Keratinocyte (primary cell): ENCODE measurements at regions not wholly inside any gene's neighbourhood (a gene's known extent, or its start where the extent isn't known, plus 50 kb on each side); places are given as distances from the start of the nearest gene placed in this dataset.

Experiments
- DNase-seq: peaks from one replicate; pipeline ENCODE4 v3.0.0-alpha.2; 2011; ENCODE audit warnings: low read depth, missing footprints, low spot score
- FAIRE-seq: peaks from 2 replicates; lab custom pipeline; 2011; peaks lifted over from hg19 to GRCh38; lab: Jason Lieb, UNC
- H2AFZ ChIP-seq: 2 replicates; pipeline ENCODE4 v1.6.0; 2012; ENCODE audit warnings: low read length, control low read depth, inconsistent platforms; ENCODE audit not compliant: control insufficient read depth
- H3K27ac ChIP-seq: 2 replicates; pipeline ENCODE4 v1.5.1; 2011; ENCODE audit warnings: low read length; ENCODE audit not compliant: control insufficient read depth, insufficient read depth
- H3K27me3 ChIP-seq: 3 replicates; pipeline ENCODE4 v1.6.0; 2011; ENCODE audit warnings: low read length; ENCODE audit not compliant: control insufficient read depth, insufficient read depth; ENCODE audit errors: extremely low read depth
- H3K36me3 ChIP-seq, 2 experiments: 2 replicates in 1 of 2; 3 replicates in 1 of 2; pipeline ENCODE4 v1.5.1; 2011; ENCODE audit warnings: low read length in 2 of 2, mild to moderate bottlenecking in 1 of 2; ENCODE audit not compliant: control insufficient read depth in 2 of 2, insufficient read depth in 2 of 2; ENCODE audit errors: extremely low read depth in 1 of 2
- H3K4me1 ChIP-seq: 3 replicates; pipeline ENCODE4 v1.5.1; 2011; ENCODE audit warnings: low read length; ENCODE audit not compliant: control insufficient read depth, insufficient read depth; ENCODE audit errors: extremely low read depth
- H3K4me2 ChIP-seq: 3 replicates; pipeline ENCODE4 v1.6.0; 2011; ENCODE audit warnings: low read depth, low read length; ENCODE audit not compliant: control insufficient read depth, insufficient read depth; ENCODE audit errors: extremely low read depth
- H3K4me3 ChIP-seq, 3 experiments: fragments of 200-600 bp in 1 of 3; sonication (generic) in 1 of 3; 2 replicates in 2 of 3; 3 replicates in 1 of 3; pipeline ENCODE4 v1.5.1; 2011 to 2016; ENCODE audit warnings: low read length in 3 of 3, mild to moderate bottlenecking in 3 of 3, control low read depth in 2 of 3, inconsistent platforms in 1 of 3, low read depth in 1 of 3, mixed read lengths in 1 of 3, mixed run types in 1 of 3, moderate library complexity in 1 of 3; ENCODE audit not compliant: control insufficient read depth in 2 of 3, insufficient read depth in 2 of 3; ENCODE audit errors: extremely low read depth in 1 of 3
- H3K79me2 ChIP-seq: 2 replicates; pipeline ENCODE4 v1.6.0; 2012; ENCODE audit warnings: low read length; ENCODE audit not compliant: control insufficient read depth, insufficient read depth
- H3K9ac ChIP-seq: 3 replicates; pipeline ENCODE4 v1.6.0; 2011; ENCODE audit warnings: low read length; ENCODE audit not compliant: control insufficient read depth, insufficient read depth; ENCODE audit errors: extremely low read depth
- H3K9me1 ChIP-seq: 3 replicates; pipeline ENCODE4 v1.6.0; 2011; ENCODE audit warnings: low read length; ENCODE audit not compliant: control insufficient read depth, insufficient read depth; ENCODE audit errors: extremely low read depth
- H3K9me3 ChIP-seq: 2 replicates; pipeline ENCODE4 v1.5.1; 2012; ENCODE audit warnings: low read depth, low read length; ENCODE audit not compliant: control insufficient read depth
- H4K20me1 ChIP-seq: 3 replicates; pipeline ENCODE4 v1.6.0; 2011; ENCODE audit warnings: low read length; ENCODE audit not compliant: control insufficient read depth, insufficient read depth; ENCODE audit errors: extremely low read depth
- EZH2 ChIP-seq: IDR thresholded peaks from one replicate; pipeline ENCODE4 v1.6.1; 2012; ENCODE audit warnings: inconsistent platforms, mild to moderate bottlenecking, low read length, moderate library complexity
- dilution Hi-C: fragments of 300-500 bp; cut with MboI; formaldehyde crosslinking; loops from one replicate; pipeline ENCODE4 v1.7.0; 2020; ENCODE audit warnings: low sequenced_read_pairs; ENCODE audit not compliant: extremely low pct_ligation_motif_present
- TF ChIP-seq, protein P1 (sequence below), 3 experiments: IDR thresholded peaks in 1 of 3; conservative IDR thresholded peaks in 1 of 3; optimal IDR thresholded peaks in 1 of 3; 2 replicates in 2 of 3; 3 replicates in 1 of 3; pipeline versions ENCODE3 to v1.5.1; 2011; ENCODE audit warnings: low read length in 3 of 3, mild to moderate bottlenecking in 3 of 3, moderate library complexity in 2 of 3, control low read depth in 1 of 3, inconsistent platforms in 1 of 3; ENCODE audit not compliant: insufficient read depth in 2 of 3; ENCODE audit errors: extremely low read depth in 1 of 3

DNA sequence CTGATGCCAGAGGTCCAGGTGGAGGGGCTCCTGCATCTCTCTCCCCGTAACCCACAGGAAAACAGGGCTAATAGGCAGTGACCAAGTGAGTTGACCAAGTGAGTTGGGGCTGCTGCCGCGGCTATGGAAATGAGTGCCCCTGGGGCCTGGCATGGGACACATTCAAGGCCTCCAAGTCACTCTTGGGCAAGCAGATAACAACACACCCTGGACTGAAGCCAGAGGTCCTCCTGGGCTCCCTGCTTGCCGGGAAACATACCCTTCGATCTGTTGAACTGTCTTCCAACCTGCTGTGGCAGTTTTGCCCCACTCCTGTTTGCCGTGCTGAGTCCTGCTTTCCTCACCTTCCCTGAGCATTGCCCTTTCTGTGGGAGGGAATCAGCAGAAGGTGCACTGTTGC, 89.2 kb downstream of the LIPG start:
- DNase-seq (no peak), FAIRE-seq (no peak)
- no peaks in the 10 kb centered on the region for H3K79me2 ChIP-seq
- no peak overlapping the region for H3K4me3 ChIP-seq
- peaks cover 10% of the 10 kb centered on the region for H3K4me1 ChIP-seq
- TF ChIP-seq EZH2: no peak
- TF ChIP-seq, protein P1, sequence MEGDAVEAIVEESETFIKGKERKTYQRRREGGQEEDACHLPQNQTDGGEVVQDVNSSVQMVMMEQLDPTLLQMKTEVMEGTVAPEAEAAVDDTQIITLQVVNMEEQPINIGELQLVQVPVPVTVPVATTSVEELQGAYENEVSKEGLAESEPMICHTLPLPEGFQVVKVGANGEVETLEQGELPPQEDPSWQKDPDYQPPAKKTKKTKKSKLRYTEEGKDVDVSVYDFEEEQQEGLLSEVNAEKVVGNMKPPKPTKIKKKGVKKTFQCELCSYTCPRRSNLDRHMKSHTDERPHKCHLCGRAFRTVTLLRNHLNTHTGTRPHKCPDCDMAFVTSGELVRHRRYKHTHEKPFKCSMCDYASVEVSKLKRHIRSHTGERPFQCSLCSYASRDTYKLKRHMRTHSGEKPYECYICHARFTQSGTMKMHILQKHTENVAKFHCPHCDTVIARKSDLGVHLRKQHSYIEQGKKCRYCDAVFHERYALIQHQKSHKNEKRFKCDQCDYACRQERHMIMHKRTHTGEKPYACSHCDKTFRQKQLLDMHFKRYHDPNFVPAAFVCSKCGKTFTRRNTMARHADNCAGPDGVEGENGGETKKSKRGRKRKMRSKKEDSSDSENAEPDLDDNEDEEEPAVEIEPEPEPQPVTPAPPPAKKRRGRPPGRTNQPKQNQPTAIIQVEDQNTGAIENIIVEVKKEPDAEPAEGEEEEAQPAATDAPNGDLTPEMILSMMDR (optimal IDR thresholded peaks at IDR 0.05 in 1 of 3, IDR thresholded peaks at IDR 0.05 in 1 of 3, conservative IDR thresholded peaks at IDR 0.05 in 1 of 3; ENCODE audit: extremely low read depth in 1 of 3, insufficient read depth in 2 of 3, low read length in 3 of 3): no peak
- no peaks in the 10 kb centered on the region for H3K27me3 ChIP-seq
- H2AFZ ChIP-seq: no peak overlapping the region
- H3K36me3 ChIP-seq: no peaks in the 10 kb centered on the region
- H3K4me2 ChIP-seq: no peak overlapping the region
- H3K27ac ChIP-seq: no peak overlapping the region
- H4K20me1 ChIP-seq: no peaks in the 10 kb centered on the region
- no peaks in the 10 kb centered on the region for H3K9me1 ChIP-seq
- dilution Hi-C loops: no loop called here
- H3K9me3 ChIP-seq: no peaks in the 10 kb centered on the region
- H3K9ac ChIP-seq: no peak overlapping the region

DNA sequence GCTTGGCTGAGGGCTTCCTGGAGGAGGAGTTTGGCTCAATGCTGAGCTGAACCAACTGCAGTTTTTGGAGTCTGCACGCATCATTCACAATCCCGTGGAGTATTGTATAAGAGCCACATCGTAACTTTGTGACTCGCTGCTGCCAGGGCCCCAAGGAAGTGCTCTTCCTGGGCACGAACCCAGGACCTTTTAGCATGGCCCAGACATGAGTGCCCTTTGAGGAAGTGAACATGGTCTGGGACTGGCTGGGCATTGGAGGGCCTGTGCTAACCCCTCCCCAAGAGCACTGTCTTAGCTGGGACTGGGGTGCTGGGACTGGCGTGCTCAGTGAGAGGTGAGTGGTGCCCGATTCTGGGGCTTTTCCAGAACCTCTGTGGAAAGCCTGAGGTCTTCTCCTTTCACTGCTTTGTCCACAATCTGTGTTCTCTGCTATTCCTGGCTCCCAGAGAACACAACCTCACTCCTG, 88.6 kb downstream of the LIPG start:
- no peaks in the 10 kb centered on the region for H3K9me1 ChIP-seq
- no peak overlapping the region for H3K27ac ChIP-seq
- H3K79me2 ChIP-seq: no peaks in the 10 kb centered on the region
- DNase-seq (no peak), FAIRE-seq (no peak)
- no peak overlapping the region for H2AFZ ChIP-seq
- H3K36me3 ChIP-seq: no peaks in the 10 kb centered on the region
- TF ChIP-seq, protein P1 (optimal IDR thresholded peaks at IDR 0.05 in 1 of 3, IDR thresholded peaks at IDR 0.05 in 1 of 3, conservative IDR thresholded peaks at IDR 0.05 in 1 of 3; ENCODE audit: extremely low read depth in 1 of 3, insufficient read depth in 2 of 3, low read length in 3 of 3): no peak
- no peak for TF ChIP-seq EZH2
- H4K20me1 ChIP-seq: no peaks in the 10 kb centered on the region
- no peak overlapping the region for H3K4me2 ChIP-seq
- no peaks in the 10 kb centered on the region for H3K9me3 ChIP-seq
- no peaks in the 10 kb centered on the region for H3K27me3 ChIP-seq
- H3K4me3 ChIP-seq: no peak overlapping the region
- peaks cover 8% of the 10 kb centered on the region for H3K4me1 ChIP-seq
- H3K9ac ChIP-seq: no peak overlapping the region
- dilution Hi-C loops: no loop called here
